ENCODE measurements at regions not wholly inside any gene's neighbourhood (a gene's known extent, or its start where the extent isn't known, plus 50 kb on each side); places are given as distances from the start of the nearest gene placed in this dataset.

DNA sequence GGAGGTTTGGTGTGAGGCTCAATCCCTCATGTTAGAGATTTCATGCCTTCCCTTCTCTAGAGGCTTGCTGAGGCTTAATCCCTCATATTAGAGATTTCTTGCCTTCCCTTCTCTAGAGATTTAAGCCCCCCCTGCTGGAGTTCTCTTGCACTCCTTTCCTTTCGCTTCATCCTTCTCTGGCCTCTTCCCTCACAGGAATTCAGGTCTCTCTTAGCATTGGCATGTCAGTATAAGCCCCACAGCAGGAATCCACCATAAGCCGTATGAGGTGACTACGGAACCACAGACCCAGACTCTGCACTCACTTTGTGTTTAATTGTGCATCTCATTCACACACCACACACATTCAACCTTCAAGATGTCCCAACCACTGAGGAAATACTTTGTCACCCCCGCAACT is 338.6 kb upstream of the POU1F1 start:
- H3K9me3 Mint-ChIP-seq = peaks cover 20% of the 10 kb centered on the region
- peaks cover 5% of the 10 kb centered on the region for H3K27me3 Mint-ChIP-seq
- no peak for ATAC-seq (replicated peaks)
- H3K4me3 Mint-ChIP-seq = no peak overlapping the region
- H3K4me1 Mint-ChIP-seq = no peaks in the 10 kb centered on the region
- H3K27ac Mint-ChIP-seq = no peak overlapping the region
- no peaks in the 10 kb centered on the region for H3K36me3 Mint-ChIP-seq (ENCODE audit: low read depth)

DNA sequence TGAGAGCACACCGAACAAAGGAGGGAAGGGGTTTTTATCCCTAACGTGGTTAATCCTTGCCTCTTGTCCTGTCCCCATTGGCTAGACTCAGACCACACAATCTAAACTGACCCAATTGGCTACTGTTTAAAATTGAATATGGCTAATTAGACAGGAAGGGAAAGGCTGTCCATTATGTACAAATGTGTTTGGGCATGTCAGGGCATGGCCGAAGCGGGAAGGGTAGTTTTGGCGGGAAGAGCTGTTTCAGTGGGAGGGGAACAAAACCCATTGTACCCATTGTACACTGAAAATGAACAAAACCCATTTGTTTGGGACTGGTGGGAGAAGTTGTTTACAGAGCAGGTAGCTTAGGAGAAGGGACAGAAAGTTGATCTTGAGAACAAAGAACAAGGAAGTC is 330.9 kb upstream of the POU1F1 start:
- Mint-ChIP-seq H3K4me3 (no peak overlapping the region), H3K27ac (no peak overlapping the region), H3K36me3 (ENCODE audit: low read depth) (no peaks in the 10 kb centered on the region), H3K27me3 (no peaks in the 10 kb centered on the region), H3K9me3 (peaks cover 9% of the 10 kb centered on the region), H3K4me1 (no peaks in the 10 kb centered on the region)
- no peak for ATAC-seq (replicated peaks)

DNA sequence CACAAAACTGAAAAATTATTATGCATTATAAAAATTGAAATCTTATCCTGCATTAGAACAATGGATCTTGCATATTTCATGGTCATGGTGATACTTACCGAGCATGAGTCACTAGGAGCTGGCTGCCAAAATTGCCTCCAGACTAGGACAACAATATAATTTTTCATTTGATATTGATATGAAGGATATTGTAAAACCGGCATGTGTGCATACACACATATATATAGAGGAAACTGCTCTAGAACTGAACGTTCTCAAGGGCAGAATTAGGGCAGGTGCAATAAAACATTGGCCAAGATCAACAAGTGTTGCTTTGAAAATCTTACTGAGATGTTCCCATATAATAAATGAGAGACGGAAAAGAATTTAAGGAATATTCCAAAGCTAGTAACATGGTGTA is 319.4 kb upstream of the POU1F1 start:
- Mint-ChIP-seq H3K4me3 (no peak overlapping the region), H3K27ac (no peak overlapping the region), H3K4me1 (no peaks in the 10 kb centered on the region), H3K9me3 (peaks cover 14% of the 10 kb centered on the region), H3K27me3 (no peaks in the 10 kb centered on the region), H3K36me3 (ENCODE audit: low read depth) (no peaks in the 10 kb centered on the region)
- no peak for ATAC-seq (replicated peaks)

DNA sequence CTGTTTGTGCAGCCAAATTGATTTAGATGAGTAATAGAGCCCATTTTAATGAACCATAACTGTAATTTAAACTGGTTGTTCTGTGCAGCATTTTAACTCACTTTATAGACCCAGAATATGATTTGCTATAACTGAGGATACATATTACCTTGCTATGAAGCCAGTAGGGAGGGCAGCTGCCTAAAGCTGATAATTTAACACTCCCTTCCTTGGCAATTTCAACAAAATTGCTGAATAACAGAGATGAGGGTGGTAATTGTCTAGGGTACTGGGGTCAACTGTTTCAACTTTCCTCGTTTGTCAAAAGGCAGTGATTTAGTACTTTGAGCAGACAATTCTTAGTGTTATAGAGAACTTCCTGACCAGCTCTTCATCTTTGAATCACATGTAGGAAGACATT is 304.9 kb upstream of the POU1F1 start:
- peaks cover 4% of the 10 kb centered on the region for H3K27me3 Mint-ChIP-seq
- H3K4me3 Mint-ChIP-seq = no peak overlapping the region
- H3K36me3 Mint-ChIP-seq (ENCODE audit: low read depth) = no peaks in the 10 kb centered on the region
- no peaks in the 10 kb centered on the region for H3K4me1 Mint-ChIP-seq
- no peak for ATAC-seq (replicated peaks)
- H3K9me3 Mint-ChIP-seq = no peaks in the 10 kb centered on the region
- H3K27ac Mint-ChIP-seq = no peak overlapping the region

DNA sequence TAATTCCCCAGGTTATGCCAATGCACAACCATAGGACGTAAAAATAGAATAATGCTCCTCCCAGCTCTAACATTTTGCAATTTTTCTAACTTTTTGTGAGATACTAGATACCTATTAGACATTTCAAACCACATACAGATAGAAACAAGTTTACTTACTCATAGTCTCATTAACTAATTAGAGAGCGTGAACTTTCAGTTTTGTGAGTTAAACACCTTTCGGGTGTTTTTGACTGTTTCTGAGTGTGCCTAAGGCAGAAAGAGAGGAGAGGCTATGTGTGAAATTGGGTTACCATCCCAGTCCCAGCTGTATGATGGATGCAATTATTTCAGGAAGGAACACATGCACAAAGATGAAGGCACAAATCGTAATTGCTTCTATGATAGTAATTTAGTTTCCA is 300.4 kb upstream of the POU1F1 start:
- ATAC-seq (replicated peaks) = no peak
- no peaks in the 10 kb centered on the region for H3K36me3 Mint-ChIP-seq (ENCODE audit: low read depth)
- no peaks in the 10 kb centered on the region for H3K9me3 Mint-ChIP-seq
- H3K4me3 Mint-ChIP-seq = no peak overlapping the region
- H3K27me3 Mint-ChIP-seq = peaks cover 4% of the 10 kb centered on the region
- H3K27ac Mint-ChIP-seq = no peak overlapping the region
- no peaks in the 10 kb centered on the region for H3K4me1 Mint-ChIP-seq

DNA sequence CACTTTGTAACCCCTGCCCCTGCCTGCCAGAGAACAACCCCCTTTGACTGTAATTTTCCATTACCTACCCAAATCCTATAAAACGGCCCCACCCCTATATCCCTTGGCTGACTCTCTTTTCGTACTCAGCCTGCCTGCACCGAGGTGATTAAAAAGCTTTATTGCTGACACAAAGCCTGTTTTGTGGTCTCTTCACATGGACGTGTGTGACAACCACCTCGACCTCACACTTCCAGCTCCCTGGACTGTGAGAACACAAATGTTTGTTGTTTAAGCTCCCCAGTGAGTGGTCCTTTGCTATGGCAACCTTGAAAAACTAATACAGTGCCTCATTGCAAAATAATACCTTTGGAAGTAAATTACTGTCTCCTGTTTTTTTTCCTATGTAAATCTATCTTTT is 299.2 kb upstream of the POU1F1 start:
- Mint-ChIP-seq H3K4me1 (no peaks in the 10 kb centered on the region), H3K36me3 (ENCODE audit: low read depth) (no peaks in the 10 kb centered on the region), H3K27me3 (peaks cover 4% of the 10 kb centered on the region), H3K27ac (no peak overlapping the region), H3K4me3 (no peak overlapping the region), H3K9me3 (no peaks in the 10 kb centered on the region)
- no peak for ATAC-seq (replicated peaks)

DNA sequence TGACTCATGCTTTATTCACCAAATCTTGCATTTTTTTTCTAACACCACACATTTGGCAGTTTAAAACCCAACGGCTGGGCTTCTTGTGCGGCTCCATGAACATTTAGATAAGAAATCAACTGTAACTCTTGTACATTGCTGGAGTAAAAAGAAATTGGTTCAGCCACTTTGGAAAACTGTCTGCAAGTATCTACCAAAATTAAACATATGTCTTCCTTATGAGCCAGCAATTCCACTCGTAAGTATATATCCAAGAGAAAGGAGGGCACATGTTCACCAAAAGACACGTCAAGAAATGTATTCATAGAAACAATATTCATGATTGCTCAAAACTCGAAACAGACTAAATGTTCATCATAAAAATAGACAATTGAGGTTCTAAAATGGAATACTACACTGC is 291.9 kb upstream of the POU1F1 start:
- no peak overlapping the region for H3K27ac Mint-ChIP-seq
- no peaks in the 10 kb centered on the region for H3K4me1 Mint-ChIP-seq
- H3K36me3 Mint-ChIP-seq (ENCODE audit: low read depth) = no peaks in the 10 kb centered on the region
- ATAC-seq (replicated peaks) = no peak
- H3K4me3 Mint-ChIP-seq = no peak overlapping the region
- no peaks in the 10 kb centered on the region for H3K9me3 Mint-ChIP-seq
- H3K27me3 Mint-ChIP-seq = no peaks in the 10 kb centered on the region

DNA sequence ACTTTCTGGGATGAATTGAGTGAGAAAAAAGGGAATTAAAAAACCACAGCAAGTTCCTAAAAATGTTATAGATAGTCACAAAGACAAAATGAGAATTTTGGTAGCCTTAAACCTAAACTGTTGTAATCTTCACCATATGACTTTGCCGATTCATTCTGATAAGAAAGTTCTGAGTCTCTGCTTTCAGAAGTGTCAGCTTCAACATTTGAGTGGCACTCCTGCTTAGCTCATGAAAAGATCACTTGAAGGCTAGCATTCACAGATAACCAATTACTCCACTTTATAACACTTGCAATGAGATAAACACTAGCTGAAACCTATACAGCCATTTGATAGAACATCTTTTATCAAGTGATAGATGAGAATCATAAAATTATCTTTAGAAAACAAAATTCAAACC is 288.1 kb upstream of the POU1F1 start:
- Mint-ChIP-seq H3K9me3 (no peaks in the 10 kb centered on the region), H3K36me3 (ENCODE audit: low read depth) (no peaks in the 10 kb centered on the region), H3K27me3 (no peaks in the 10 kb centered on the region), H3K4me1 (no peaks in the 10 kb centered on the region), H3K4me3 (no peak overlapping the region), H3K27ac (no peak overlapping the region)
- ATAC-seq (replicated peaks) = no peak

DNA sequence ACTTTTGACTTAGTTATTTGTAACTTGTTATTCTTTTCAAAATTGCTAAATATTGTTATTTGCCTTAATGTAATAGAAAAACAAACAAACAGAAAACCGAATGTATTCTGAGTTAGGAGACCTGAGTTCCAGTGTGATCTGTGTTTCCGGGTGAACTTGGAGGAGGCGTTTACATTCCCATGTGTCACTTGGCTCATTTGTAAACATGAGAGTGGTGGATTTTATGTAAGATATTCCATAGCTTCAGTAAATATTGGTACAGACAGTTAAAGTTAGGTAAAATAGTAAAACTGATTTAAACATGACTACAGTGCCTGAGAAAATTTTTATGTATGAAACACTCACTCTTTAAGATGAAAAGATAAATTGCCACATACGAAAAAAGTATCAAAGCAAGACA is 287.3 kb upstream of the POU1F1 start:
- no peak overlapping the region for H3K4me3 Mint-ChIP-seq
- H3K36me3 Mint-ChIP-seq (ENCODE audit: low read depth) = no peaks in the 10 kb centered on the region
- no peak for ATAC-seq (replicated peaks)

DNA sequence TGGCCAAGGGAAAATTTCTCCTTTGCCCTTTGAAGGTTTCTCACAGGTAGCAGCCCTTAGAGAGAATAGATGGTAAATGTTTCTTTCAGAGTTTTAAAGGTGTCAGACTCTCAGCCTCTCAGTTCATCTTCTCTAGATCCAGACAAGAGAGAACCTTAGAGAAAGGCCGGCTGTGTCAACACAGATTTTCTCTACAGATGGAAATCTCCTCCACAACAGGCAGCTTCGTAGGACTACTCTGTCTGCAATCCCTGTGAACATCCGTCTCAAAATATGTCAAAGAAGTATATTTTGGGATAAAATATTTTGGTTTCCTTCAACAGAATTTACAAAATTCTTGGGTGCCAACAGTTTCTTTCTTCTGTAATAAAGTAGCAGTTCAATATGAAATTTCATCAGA is 282.1 kb upstream of the POU1F1 start:
- Mint-ChIP-seq H3K27me3 (peaks cover 3% of the 10 kb centered on the region), H3K4me1 (no peaks in the 10 kb centered on the region), H3K27ac (no peak overlapping the region), H3K9me3 (no peaks in the 10 kb centered on the region), H3K36me3 (ENCODE audit: low read depth) (no peaks in the 10 kb centered on the region), H3K4me3 (no peak overlapping the region)
- ATAC-seq (replicated peaks) = no peak

More for the DNA sequence above, 287.3 kb upstream of the POU1F1 start:
- Mint-ChIP-seq H3K27ac (no peak overlapping the region), H3K9me3 (no peaks in the 10 kb centered on the region), H3K27me3 (no peaks in the 10 kb centered on the region), H3K4me1 (no peaks in the 10 kb centered on the region)

DNA sequence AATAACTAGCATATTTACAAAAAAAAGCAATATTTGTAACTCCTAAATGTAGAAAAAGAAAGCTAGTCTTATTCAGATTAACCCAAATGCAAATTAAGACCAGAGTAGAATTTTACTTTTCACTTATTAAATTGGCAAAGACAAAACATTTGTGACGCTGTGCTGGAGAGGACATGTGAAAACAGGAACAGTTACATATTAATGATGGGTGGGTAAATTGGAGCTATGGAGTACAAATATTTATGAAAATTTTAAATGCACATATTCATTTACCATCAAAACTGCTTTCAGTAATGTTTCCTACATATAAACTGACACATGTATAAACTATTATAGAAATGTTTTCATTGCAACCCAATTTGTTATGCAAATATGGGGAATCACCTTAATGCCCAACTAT is 278.9 kb upstream of the POU1F1 start:
- Mint-ChIP-seq H3K27ac (no peak overlapping the region), H3K27me3 (peaks cover 3% of the 10 kb centered on the region), H3K36me3 (ENCODE audit: low read depth) (no peaks in the 10 kb centered on the region), H3K4me1 (no peaks in the 10 kb centered on the region), H3K9me3 (no peaks in the 10 kb centered on the region), H3K4me3 (no peak overlapping the region)
- no peak for ATAC-seq (replicated peaks)

DNA sequence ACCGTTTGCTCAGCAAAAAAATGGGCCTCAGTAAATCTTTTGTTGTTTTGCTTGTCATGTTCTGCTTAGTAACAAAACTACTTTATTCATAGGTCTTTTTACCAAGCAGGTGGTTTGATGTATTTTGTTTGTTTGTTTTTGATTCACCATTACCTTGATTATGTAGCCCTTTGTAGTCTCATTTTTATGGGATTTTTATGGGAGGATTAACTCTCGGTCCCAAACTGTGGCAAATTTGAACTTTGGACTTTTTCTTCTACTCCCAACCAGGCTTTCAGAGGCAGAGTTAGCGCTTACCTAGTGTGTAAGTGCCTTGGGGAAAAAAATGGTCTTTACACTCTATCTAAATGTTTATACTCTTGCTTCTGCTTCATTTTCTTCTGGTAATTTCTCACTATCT is 276.7 kb upstream of the POU1F1 start:
- peaks cover 5% of the 10 kb centered on the region for H3K27me3 Mint-ChIP-seq

DNA sequence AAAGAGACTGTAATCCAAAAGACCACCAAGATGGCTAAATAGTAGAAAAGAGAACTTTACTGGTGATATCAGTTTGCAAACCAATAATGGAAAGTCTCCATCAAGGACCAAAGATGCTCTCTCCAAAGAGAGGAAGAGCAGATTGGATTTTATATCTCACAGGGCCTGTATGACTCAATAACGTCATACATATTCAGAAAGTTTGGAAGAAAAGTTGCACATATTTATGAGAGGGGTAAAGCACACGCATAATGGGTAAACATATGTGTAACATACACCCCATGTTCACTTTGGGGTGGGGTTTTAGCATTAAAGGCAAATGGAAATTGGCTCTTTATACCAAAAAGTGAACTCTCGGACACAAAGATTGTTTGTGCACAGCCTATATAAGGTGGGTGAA is 274.5 kb upstream of the POU1F1 start:
- H3K4me1 Mint-ChIP-seq = no peaks in the 10 kb centered on the region
- H3K9me3 Mint-ChIP-seq = no peaks in the 10 kb centered on the region
- ATAC-seq (replicated peaks) = no peak
- peaks cover 5% of the 10 kb centered on the region for H3K27me3 Mint-ChIP-seq
- H3K27ac Mint-ChIP-seq = no peak overlapping the region
- no peaks in the 10 kb centered on the region for H3K36me3 Mint-ChIP-seq (ENCODE audit: low read depth)
- H3K4me3 Mint-ChIP-seq = no peak overlapping the region

More for the DNA sequence above, 276.7 kb upstream of the POU1F1 start:
- no peaks in the 10 kb centered on the region for H3K4me1 Mint-ChIP-seq
- ATAC-seq (replicated peaks) = no peak
- H3K36me3 Mint-ChIP-seq (ENCODE audit: low read depth) = no peaks in the 10 kb centered on the region
- no peaks in the 10 kb centered on the region for H3K9me3 Mint-ChIP-seq
- no peak overlapping the region for H3K27ac Mint-ChIP-seq
- no peak overlapping the region for H3K4me3 Mint-ChIP-seq

DNA sequence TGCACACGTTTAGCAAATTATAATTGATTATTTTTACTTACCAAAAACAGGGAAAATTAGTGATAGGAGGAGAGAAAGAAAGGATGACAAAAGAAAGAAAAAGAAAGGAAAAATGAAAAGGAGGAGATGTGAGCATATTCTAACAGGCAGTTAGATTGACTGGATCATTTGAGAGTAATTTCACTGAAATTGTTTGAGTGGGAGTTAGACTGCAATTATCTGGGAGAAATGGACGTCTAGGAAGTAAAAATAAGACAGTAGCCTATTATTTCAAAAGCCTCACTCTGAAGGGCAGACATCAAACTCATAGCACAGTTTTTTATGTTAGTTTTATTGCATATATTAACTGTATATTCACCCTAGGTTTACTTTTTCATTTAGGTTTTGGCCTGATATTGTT is 272.8 kb upstream of the POU1F1 start:
- no peak overlapping the region for H3K4me3 Mint-ChIP-seq
- no peak for ATAC-seq (replicated peaks)

DNA sequence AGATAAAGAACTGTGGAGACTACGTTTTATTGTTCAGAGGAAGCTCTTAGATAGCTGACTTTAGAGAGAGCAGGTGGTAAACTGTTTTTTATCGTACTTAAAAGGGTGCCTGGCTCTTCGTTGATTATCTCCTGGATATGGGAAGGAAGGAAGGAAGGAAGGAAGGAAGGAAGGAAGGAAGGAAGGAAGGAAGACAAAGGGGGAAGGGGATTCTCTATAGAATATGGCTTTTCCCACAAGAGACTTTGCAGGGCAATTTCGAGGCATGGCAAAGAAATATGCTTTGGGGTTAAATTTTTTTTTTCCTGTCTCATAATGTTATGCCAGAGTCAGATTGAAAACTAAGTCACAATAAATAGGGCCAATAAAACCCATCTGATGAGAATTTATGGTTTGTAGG is 271.9 kb upstream of the POU1F1 start:
- Mint-ChIP-seq H3K4me3 (no peak overlapping the region), H3K27ac (no peak overlapping the region), H3K9me3 (no peaks in the 10 kb centered on the region), H3K4me1 (no peaks in the 10 kb centered on the region), H3K36me3 (ENCODE audit: low read depth) (no peaks in the 10 kb centered on the region), H3K27me3 (peaks cover 5% of the 10 kb centered on the region)
- no peak for ATAC-seq (replicated peaks)

More for the DNA sequence above, 272.8 kb upstream of the POU1F1 start:
- Mint-ChIP-seq H3K27ac (no peak overlapping the region), H3K4me1 (no peaks in the 10 kb centered on the region), H3K9me3 (no peaks in the 10 kb centered on the region), H3K27me3 (peaks cover 5% of the 10 kb centered on the region), H3K36me3 (ENCODE audit: low read depth) (no peaks in the 10 kb centered on the region)

DNA sequence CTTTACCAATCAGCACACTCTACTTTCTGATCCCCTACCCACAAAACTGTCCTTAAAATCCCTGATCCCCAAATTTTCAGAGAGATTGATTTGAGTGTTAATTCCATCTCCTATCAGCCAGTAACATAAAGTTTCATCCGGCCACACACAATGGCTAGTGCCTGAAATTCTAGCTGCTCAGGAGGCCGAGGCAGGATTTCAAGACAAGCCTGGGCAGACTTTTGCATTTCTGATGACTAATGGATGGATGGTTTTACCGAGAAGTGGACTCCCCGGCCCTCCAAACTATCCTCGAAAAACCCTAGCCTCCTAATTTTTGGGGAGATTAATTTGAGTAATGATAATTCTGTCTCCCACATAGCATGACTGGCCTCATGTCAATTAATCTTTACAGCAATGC is 269.8 kb upstream of the POU1F1 start:
- no peak for ATAC-seq (replicated peaks)
- Mint-ChIP-seq H3K4me1 (no peaks in the 10 kb centered on the region), H3K9me3 (no peaks in the 10 kb centered on the region), H3K27me3 (peaks cover 5% of the 10 kb centered on the region), H3K36me3 (ENCODE audit: low read depth) (no peaks in the 10 kb centered on the region), H3K27ac (no peak overlapping the region), H3K4me3 (no peak overlapping the region)

All from activated T-helper 17 cell treated with anti-CD3 and anti-CD28 coated beads, Interleukin-2, amount 50 U/mL, for 72 hours (primary cell).